Upper lobe of left lung (tissue), 6 donors: ENCODE measurements at regions not wholly inside any gene's neighbourhood (a gene's known extent, or its start where the extent isn't known, plus 50 kb on each side); places are given as distances from the start of the nearest gene placed in this dataset.

ENCODE experiments used
- ATAC-seq, 2 donors: fragments of 200-7000 bp; cut with Tn5 transposase; one replicate each; pipeline ENCODE4 v1.9.1; 2022; ENCODE audit warnings: mild to moderate bottlenecking in 2 of 2, moderate library complexity in 2 of 2; ENCODE audit not compliant: low FRiP score in 2 of 2
- DNase-seq, 2 donors: peaks; one replicate each; pipeline ENCODE4 v3.0.0-alpha.2; 2019 to 2020
- H3K27ac ChIP-seq, 4 donors: fragments of 200-600 bp; sonication (generic); one replicate each; pipeline ENCODE4 v1.5.1; 2016 to 2019
- H3K27me3 ChIP-seq, 4 donors: fragments of 200-600 bp; sonication (generic); one replicate each; pipeline ENCODE4 v1.5.1; 2017 to 2019
- H3K36me3 ChIP-seq, 4 donors: fragments of 200-600 bp; sonication (generic); one replicate each; pipeline ENCODE4 v1.5.1; 2016 to 2019
- H3K4me1 ChIP-seq, 4 donors: fragments of 200-600 bp; sonication (generic); one replicate each; pipeline ENCODE4 v1.5.1; 2018 to 2019
- H3K4me3 ChIP-seq, 4 donors: fragments of 200-600 bp; sonication (generic); one replicate each; pipeline ENCODE4 v1.5.1; 2017 to 2019; ENCODE audit warnings: mild to moderate bottlenecking in 2 of 4, moderate library complexity in 1 of 4
- H3K9me3 ChIP-seq, 4 donors: fragments of 200-600 bp; sonication (generic); one replicate each; pipeline ENCODE4 v1.5.1; 2018 to 2019
- CTCF ChIP-seq, 6 experiments: fragments of 450-650 bp in 4 of 6; fragments of 200-600 bp in 2 of 6; sonication (generic) in 2 of 6; IDR thresholded peaks; one replicate each; pipeline ENCODE4 v1.5.1; 2016 to 2019; ENCODE audit warnings: antibody characterized with exemption in 6 of 6
- EP300 ChIP-seq, 4 donors: sonication (generic); formaldehyde crosslinking; IDR thresholded peaks; one replicate each; pipeline ENCODE4 v1.5.1; 2017; ENCODE audit warnings: antibody characterized with exemption in 4 of 4, control low read depth in 2 of 4
- POLR2A ChIP-seq, 4 donors: fragments of 450-650 bp; IDR thresholded peaks; one replicate each; pipeline ENCODE4 v1.5.1; 2016 to 2017; ENCODE audit warnings: antibody characterized with exemption in 4 of 4, mild to moderate bottlenecking in 2 of 4
- POLR2AphosphoS5 ChIP-seq, 2 donors: sonication (generic); formaldehyde crosslinking; IDR thresholded peaks; one replicate each; pipeline ENCODE4 v1.5.1; 2017; ENCODE audit warnings: antibody characterized with exemption in 2 of 2
- WGBS, 2 donors: methylation state at CpG; one replicate each; pipeline ENCODE4 v1.1.5; 2017 to 2018; 5-methylcytosine and 5-hydroxymethylcytosine counted together
- donor health status: DM: no; HTN: no; CAD: no; lungs with moderate emphysema.
- donor health status: DM: no; HTN: yes; CAD: no; lungs with severe emphysema.

- 71 to 80% methylated on average over 2 of the region's 2 CpGs for WGBS, 2 donors
- DNase-seq (no peak), ATAC-seq (no peak)
- TF ChIP-seq POLR2A (IDR thresholded peaks at IDR 0.05) (no peak), CTCF (IDR thresholded peaks at IDR 0.05) (no peak)
- no peak overlapping the region for H3K4me3 ChIP-seq
- no peaks in the 10 kb centered on the region for H3K36me3 ChIP-seq
- no peaks in the 10 kb centered on the region for H3K9me3 ChIP-seq
- H3K27me3 ChIP-seq = no peaks in the 10 kb centered on the region
- H3K4me1 ChIP-seq = no peaks in the 10 kb centered on the region
- H3K27ac ChIP-seq = no peak overlapping the region
These were observed 56.7 kb upstream of the LRFN5 start for GRCh38 chr14:41549821-41550607.

- no peaks in the 10 kb centered on the region for H3K36me3 ChIP-seq
- no peaks in the 10 kb centered on the region for H3K27me3 ChIP-seq
- DNase-seq = no peak
- no peaks in the 10 kb centered on the region for H3K4me1 ChIP-seq
- 88 to 92% methylated on average over 2 of the region's 2 CpGs for WGBS, 2 donors
- no peak for TF ChIP-seq EP300 (IDR thresholded peaks at IDR 0.05)
- no peak for TF ChIP-seq POLR2AphosphoS5 (IDR thresholded peaks at IDR 0.05)
- no peak for TF ChIP-seq CTCF (IDR thresholded peaks at IDR 0.05)
- no peak for TF ChIP-seq POLR2A (IDR thresholded peaks at IDR 0.05)
- H3K4me3 ChIP-seq = no peak overlapping the region
- no peak overlapping the region for H3K27ac ChIP-seq
- no peak for ATAC-seq
- H3K9me3 ChIP-seq = no peaks in the 10 kb centered on the region
These were observed 57.4 kb upstream of the LRFN5 start for GRCh38 chr14:41549282-41549681.

GRCh38 chr14:41548666-41549065 is 58.0 kb upstream of the LRFN5 start:
- no peak for TF ChIP-seq CTCF (IDR thresholded peaks at IDR 0.05)
- TF ChIP-seq POLR2A (IDR thresholded peaks at IDR 0.05) = no peak
- no peak for TF ChIP-seq POLR2AphosphoS5 (IDR thresholded peaks at IDR 0.05)
- no peak for TF ChIP-seq EP300 (IDR thresholded peaks at IDR 0.05)
- no peaks in the 10 kb centered on the region for H3K27me3 ChIP-seq
- WGBS, 2 donors = 57 to 67% methylated on average over 2 of the region's 2 CpGs
- no peak overlapping the region for H3K27ac ChIP-seq
- H3K9me3 ChIP-seq = no peaks in the 10 kb centered on the region
- H3K4me3 ChIP-seq = no peak overlapping the region
- H3K4me1 ChIP-seq = no peaks in the 10 kb centered on the region
- DNase-seq (no peak), ATAC-seq (no peak)
- H3K36me3 ChIP-seq = no peaks in the 10 kb centered on the region

GRCh38 chr14:41541333-41541732 is 65.3 kb upstream of the LRFN5 start:
- Histone ChIP-seq H3K27ac (no peak overlapping the region), H3K4me3 (no peak overlapping the region), H3K4me1 (no peaks in the 10 kb centered on the region), H3K36me3 (no peaks in the 10 kb centered on the region), H3K9me3 (peaks cover 0 to 17% (median 4%) of the 10 kb centered on the region in 4 donors), H3K27me3 (no peaks in the 10 kb centered on the region)
- DNase-seq = no peak
- TF ChIP-seq POLR2AphosphoS5 (IDR thresholded peaks at IDR 0.05) = no peak
- TF ChIP-seq CTCF (IDR thresholded peaks at IDR 0.05) = no peak
- TF ChIP-seq EP300 (IDR thresholded peaks at IDR 0.05) = no peak
- TF ChIP-seq POLR2A (IDR thresholded peaks at IDR 0.05) = no peak
- no peak for ATAC-seq
- WGBS, 2 donors = 88 to 97% methylated on average over 3 of the region's 3 CpGs

- Histone ChIP-seq H3K4me1 (no peaks in the 10 kb centered on the region), H3K27ac (no peak overlapping the region), H3K36me3 (no peaks in the 10 kb centered on the region), H3K27me3 (no peaks in the 10 kb centered on the region), H3K4me3 (no peak overlapping the region), H3K9me3 (no peaks in the 10 kb centered on the region)
- DNase-seq (no peak), ATAC-seq (no peak)
- WGBS, 2 donors = 70 to 78% methylated on average over 2 of the region's 2 CpGs
- TF ChIP-seq POLR2AphosphoS5 (IDR thresholded peaks at IDR 0.05) (no peak), EP300 (IDR thresholded peaks at IDR 0.05) (no peak), CTCF (IDR thresholded peaks at IDR 0.05) (no peak), POLR2A (IDR thresholded peaks at IDR 0.05) (no peak)
These were observed 74.4 kb upstream of the LRFN5 start for GRCh38 chr14:41532255-41532654.
